Hematopoietic multipotent progenitor cell (in vitro differentiated cells): ENCODE measurements at regions not wholly inside any gene's neighbourhood (a gene's known extent, or its start where the extent isn't known, plus 50 kb on each side); places are given as distances from the start of the nearest gene placed in this dataset. TPM values are rescaled to one million over a fixed set of nuclear protein-coding genes. Genes with fewer than 3 reads are reported as not detected.

Experiments used
- DNase-seq, 3 donors: peaks; one replicate each; pipeline ENCODE4 v3.0.0-alpha.2; 2011 to 2015; ENCODE audit warnings: low read depth in 2 of 3, low spot score in 2 of 3
- small RNA-seq: library from RNA; depleted of rRNA; stranded (forward); fragments of <200 nt; gene quantifications from one replicate; pipeline ENCODE3, GENCODE V24; 2012

GRCh38 chr3:18501679-18502343 is 76.7 kb upstream of the SATB1 start:
- DNase-seq = no peak

GRCh38 chr3:18500322-18500721 is 75.2 kb upstream of the SATB1 start:
- no peak for DNase-seq

DNA sequence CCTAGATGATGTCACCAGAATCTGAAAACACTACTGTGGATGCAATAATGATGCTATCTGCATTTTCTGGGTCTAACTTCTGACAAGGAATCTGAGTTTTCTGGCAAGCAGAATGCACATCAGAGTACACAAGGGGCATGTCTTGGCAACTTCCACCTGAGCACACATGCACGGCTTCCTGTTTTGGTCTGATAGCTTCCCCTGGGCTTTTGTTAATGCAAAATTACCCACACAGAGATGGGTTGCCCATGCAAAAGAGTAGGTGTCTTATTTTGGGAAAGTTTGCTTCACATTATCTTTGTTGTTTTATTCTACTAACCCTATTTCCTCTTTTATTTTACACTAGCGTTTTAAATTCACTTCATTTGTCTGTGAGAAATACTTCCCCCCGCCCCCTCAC is 74.2 kb upstream of the SATB1 start:
- DNase-seq = peak in 2 of 3 donors; percentile 10 to 54

DNA sequence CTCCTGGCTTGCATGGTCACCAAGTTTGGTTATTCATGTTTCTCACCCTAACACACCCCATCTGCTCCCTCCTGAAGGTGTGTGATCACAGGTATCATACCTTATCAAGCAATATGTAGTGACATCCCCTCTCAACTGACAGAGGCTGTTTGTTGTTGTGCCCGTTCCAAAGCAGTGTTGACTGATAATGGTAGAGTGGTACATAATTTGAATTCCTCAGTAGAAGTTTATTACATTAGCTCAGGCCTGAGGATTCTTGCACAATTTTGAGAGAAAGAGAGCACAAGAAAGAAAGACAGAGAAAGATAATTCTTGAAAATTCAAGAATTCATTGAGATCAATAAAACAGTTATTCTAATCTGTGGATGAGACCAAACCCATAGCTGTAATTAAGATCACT is 69.1 kb upstream of the SATB1 start:
- DNase-seq = no peak

GRCh38 chr3:18489939-18490338 is 64.8 kb upstream of the SATB1 start:
- DNase-seq = no peak

DNA sequence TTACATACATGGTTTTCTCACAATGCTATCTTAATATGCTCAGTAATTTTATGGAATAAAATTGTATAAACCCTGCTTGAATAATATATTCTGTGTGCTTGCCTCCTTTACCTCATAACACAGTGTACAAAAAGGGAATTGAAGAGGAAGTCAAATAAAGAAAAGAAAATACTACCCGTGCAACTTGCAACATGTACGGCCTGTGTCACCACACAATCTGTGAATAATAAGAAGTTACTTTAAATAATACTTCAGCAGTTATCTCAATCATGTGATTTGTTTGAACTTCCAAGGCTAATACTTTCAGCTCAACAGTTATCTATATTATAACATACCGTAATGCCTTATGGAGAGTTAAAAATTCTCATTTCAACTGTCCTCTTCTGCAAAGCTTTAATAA is 58.1 kb upstream of the SATB1 start:
- DNase-seq = no peak

DNA sequence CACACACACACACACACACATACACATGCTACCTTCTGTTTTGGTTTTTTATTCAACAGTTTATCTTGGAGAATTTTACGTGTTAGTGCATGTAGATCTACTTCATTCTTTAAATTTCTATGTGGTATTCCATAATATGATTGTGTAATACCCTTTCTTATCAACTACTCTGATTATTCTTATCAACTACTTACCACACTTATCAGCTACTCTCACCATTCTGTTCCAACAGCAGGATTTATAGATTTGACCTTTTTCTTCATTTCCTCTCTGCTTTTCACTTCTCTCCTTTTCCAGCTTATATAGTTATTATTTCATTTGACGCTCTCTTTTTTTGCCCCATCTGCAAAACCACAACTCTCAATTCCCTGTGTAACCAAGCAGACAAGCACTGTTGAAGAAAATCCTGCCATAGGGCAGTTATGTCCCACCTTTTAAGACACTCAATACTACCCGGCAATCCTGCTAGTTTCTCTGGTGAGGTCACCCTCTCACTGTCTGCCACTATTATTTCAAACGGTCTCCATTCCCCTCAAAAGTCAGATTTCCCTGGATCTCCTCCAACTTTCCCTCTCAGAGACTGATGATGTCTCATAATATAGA is 56.9 kb upstream of the SATB1 start:
- DNase-seq = peak in 1 of 3 donors; percentile 28

GRCh38 chr3:18477620-18478019 is 52.5 kb upstream of the SATB1 start:
- no peak for DNase-seq

Small RNA genes lying in the stretch of these regions (small RNA-seq; reads per million reads assigned to genes)
- not detected for gene RNU6-138P
